GM23248 (cell line): ENCODE measurements at regions not wholly inside any gene's neighbourhood (a gene's known extent, or its start where the extent isn't known, plus 50 kb on each side); places are given as distances from the start of the nearest gene placed in this dataset.

Source experiments
- EZH2 ChIP-seq: fragments of 200-600 bp; sonication (generic); IDR thresholded peaks from 2 replicates; pipeline ENCODE4 v1.6.1; 2018; ENCODE audit warnings: antibody characterized with exemption, mild to moderate bottlenecking; ENCODE audit not compliant: insufficient read depth, poor library complexity, severe bottlenecking
- EZH2phosphoT487 ChIP-seq: fragments of 200-600 bp; sonication (generic); IDR thresholded peaks from 2 replicates; pipeline ENCODE4 v1.6.1; 2018; ENCODE audit warnings: antibody characterized with exemption, moderate library complexity, mild to moderate bottlenecking, low read depth; ENCODE audit not compliant: insufficient read depth

- TF ChIP-seq EZH2 (no peak), EZH2phosphoT487 (no peak)
These were observed 149.1 kb upstream of the CDIN1 start for GRCh38 chr15:36430280-36430679.
